K562 (cell line): ENCODE measurements at regions not wholly inside any gene's neighbourhood (a gene's known extent, or its start where the extent isn't known, plus 50 kb on each side); places are given as distances from the start of the nearest gene placed in this dataset.

ENCODE experiments used
- ATAC-seq: fragments of 200-7000 bp; cut with Tn5 transposase; 3 replicates; pipeline ENCODE4 v1.9.1; 2020; ENCODE audit warnings: moderate library complexity
- BruUV-seq: library from RNA; stranded (reverse); fragments of 400-500 nt; replicated peaks from 2 replicates; lab custom pipeline; 2021; lab: Mats Ljungman, UMichigan
- CTCF ChIA-PET: fragments of 300-600 bp; formaldehyde crosslinking; extraction: SDS; loops from one replicate; lab custom pipeline; 2021; ENCODE audit warnings: low intra/inter-chr PET ratio; lab: Yijun Ruan, JAX
- POLR2A ChIA-PET: fragments of 300-600, 350-650 bp; sonication (Branson Sonifier 250); formaldehyde crosslinking; extraction: SDS; loops from one replicate; lab custom pipeline; 2021; ENCODE audit warnings: antibody characterized with exemption, inconsistent platforms; lab: Yijun Ruan, JAX
- DNase-seq, 4 experiments: peaks; one replicate each; pipeline versions ENCODE4 v3.0.0 to v3.0.0-alpha.2; 2011 to 2018; ENCODE audit warnings: low spot score in 3 of 4, mixed read lengths in 3 of 4; ENCODE audit errors: extremely low read depth in 1 of 4
- FAIRE-seq: peaks from 2 replicates; lab custom pipeline; 2011; peaks lifted over from hg19 to GRCh38; lab: Jason Lieb, UNC
- H2AFZ ChIP-seq: 2 replicates; pipeline ENCODE4 v1.6.0; 2011; ENCODE audit warnings: low read depth, low read length, control low read depth, inconsistent platforms
- H3K27ac ChIP-seq: fragments of 200-600 bp; 3 replicates; pipeline ENCODE4 v1.8.0; 2011; ENCODE audit warnings: low read depth, mild to moderate bottlenecking, control low read depth, inconsistent platforms, low read length, moderate library complexity, mixed read lengths; ENCODE audit errors: extremely low read depth
- H3K27me3 ChIP-seq, 2 experiments: fragments of 300-600 bp in 1 of 2; 2 replicates in 1 of 2; 3 replicates in 1 of 2; pipeline versions ENCODE4 v1.6.0 to v1.8.0; 2011; ENCODE audit warnings: inconsistent platforms in 2 of 2, low read length in 2 of 2, mild to moderate bottlenecking in 1 of 2, mixed read lengths in 1 of 2, moderate library complexity in 1 of 2; ENCODE audit not compliant: control insufficient read depth in 2 of 2, insufficient read depth in 2 of 2
- H3K36me3 ChIP-seq: fragments of 300-600 bp; 3 replicates; pipeline ENCODE4 v1.8.0; 2011; ENCODE audit warnings: mild to moderate bottlenecking, low read length, inconsistent platforms; ENCODE audit not compliant: control insufficient read depth, insufficient read depth
- H3K4me1 ChIP-seq, 2 experiments: fragments of 200-600 bp in 1 of 2; replicated peaks in 1 of 2; 2 replicates in 1 of 2; 3 replicates in 1 of 2; pipeline versions ENCODE4 v1.5.1 to v1.8.0; 2011; ENCODE audit warnings: inconsistent platforms in 2 of 2, low read length in 2 of 2, mild to moderate bottlenecking in 1 of 2, mixed read lengths in 1 of 2, moderate library complexity in 1 of 2; ENCODE audit not compliant: control insufficient read depth in 2 of 2, insufficient read depth in 2 of 2
- H3K4me2 ChIP-seq: 2 replicates; pipeline ENCODE4 v1.6.1; 2011; ENCODE audit warnings: low read length, control low read depth, inconsistent platforms, mixed read lengths; ENCODE audit not compliant: insufficient read depth
- H3K4me3 ChIP-seq: fragments of 200-600 bp; sonication (generic), shearing (Covaris generic); 2 replicates; pipeline ENCODE4 v1.5.1; 2016; ENCODE audit warnings: control low read depth, inconsistent platforms
- H3K79me2 ChIP-seq: fragments of 200-600 bp; 3 replicates; pipeline ENCODE4 v1.8.0; 2011; ENCODE audit warnings: low read length, inconsistent platforms; ENCODE audit not compliant: control insufficient read depth, insufficient read depth
- H3K9ac ChIP-seq, 2 experiments: 2 replicates each; pipeline versions ENCODE4 v1.6.0 to v1.6.1; 2011; ENCODE audit warnings: low read depth in 2 of 2, low read length in 2 of 2, control low read depth in 1 of 2, inconsistent platforms in 1 of 2, mild to moderate bottlenecking in 1 of 2, mixed read lengths in 1 of 2; ENCODE audit not compliant: insufficient read depth in 1 of 2
- H3K9me1 ChIP-seq: one replicate; pipeline ENCODE4 v1.6.0; 2011; ENCODE audit warnings: inconsistent platforms, mild to moderate bottlenecking, low read length, moderate library complexity; ENCODE audit not compliant: control insufficient read depth, insufficient read depth
- H3K9me3 ChIP-seq: replicated peaks from 2 replicates; pipeline ENCODE4 v1.5.1; 2011; ENCODE audit warnings: low read depth, low read length, inconsistent platforms; ENCODE audit not compliant: control insufficient read depth, insufficient read depth
- H4K20me1 ChIP-seq: replicated peaks from 2 replicates; pipeline ENCODE4 v1.6.1; 2011; ENCODE audit warnings: low read length, inconsistent platforms, mixed read lengths; ENCODE audit not compliant: control insufficient read depth, insufficient read depth
- ATF1 ChIP-seq, 2 experiments: fragments of 450-650 bp in 1 of 2; IDR thresholded peaks; 2 replicates each; pipeline ENCODE4 v1.6.1; 2016; ENCODE audit warnings: missing compliant biosample characterization in 1 of 2, missing genetic modification characterization in 1 of 2
- GATA2 ChIP-seq: sonication (generic); formaldehyde crosslinking; IDR thresholded peaks from 2 replicates; pipeline ENCODE4 v1.4.0; 2020; ENCODE audit warnings: mild to moderate bottlenecking, missing genetic modification reagents
- KAT7 ChIP-seq: sonication (generic); formaldehyde crosslinking; IDR thresholded peaks from 2 replicates; pipeline ENCODE4 v1.8.0; 2022; ENCODE audit warnings: missing genetic modification reagents, mild to moderate bottlenecking, borderline replicate concordance
- PBX2 ChIP-seq, 2 experiments: IDR thresholded peaks in 1 of 2; conservative IDR thresholded peaks in 1 of 2; 2 replicates each; pipeline ENCODE4 v1.6.1; 2016; ENCODE audit warnings: low read depth in 2 of 2, mild to moderate bottlenecking in 1 of 2, missing compliant biosample characterization in 1 of 2, missing genetic modification characterization in 1 of 2, moderate library complexity in 1 of 2
- ZNF507 ChIP-seq: conservative IDR thresholded peaks from 2 replicates; pipeline ENCODE4 v1.6.1; 2017; ENCODE audit warnings: missing genetic modification characterization, missing compliant biosample characterization
- in situ Hi-C: fragments of 300-500 bp; cut with MboI; formaldehyde crosslinking; loops from 4 replicates; pipeline ENCODE4 v1.15.0; 2018; ENCODE audit warnings: inconsistent platforms, mixed read lengths
- intact Hi-C: fragments of 100-400 bp; cut with micrococcal nuclease; formaldehyde crosslinking; loops from 2 replicates; pipeline ENCODE4 v1.14.2; 2022
- TF ChIP-seq, protein P1 (sequence below): fragments of 450-650 bp; IDR thresholded peaks from 2 replicates; pipeline ENCODE4 v1.6.1; 2016
- TF ChIP-seq, protein P2 (sequence below): sonication (generic); formaldehyde crosslinking; IDR thresholded peaks from 2 replicates; pipeline ENCODE4 v1.8.0; 2023; ENCODE audit warnings: mild to moderate bottlenecking, missing genetic modification reagents

DNA sequence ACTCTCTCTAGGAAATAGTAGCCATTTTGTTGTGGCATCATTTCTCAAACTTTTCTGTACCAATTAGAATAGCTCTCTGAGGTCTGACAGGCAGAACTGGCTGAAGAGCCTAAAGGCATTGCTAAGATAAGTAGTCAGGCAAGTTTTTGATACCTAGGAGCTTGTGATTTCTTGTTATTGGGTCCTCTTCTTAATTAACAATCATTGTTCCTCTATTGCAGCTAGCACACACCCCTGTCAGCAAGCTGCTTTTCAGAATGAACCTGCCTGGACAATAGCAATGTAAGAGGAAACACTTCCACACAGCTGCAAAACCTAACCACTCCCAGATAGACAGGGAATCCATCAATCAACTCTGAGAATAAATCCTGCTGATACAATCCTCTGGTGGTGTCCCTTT, 403.9 kb upstream of the TBL1XR1 start:
- H4K20me1 ChIP-seq, result no peaks in the 10 kb centered on the region
- H2AFZ ChIP-seq, result no peak overlapping the region
- H3K4me3 ChIP-seq, result no peak overlapping the region
- H3K79me2 ChIP-seq, result no peaks in the 10 kb centered on the region
- ATAC-seq (no peak), DNase-seq (no peak), FAIRE-seq (no peak)
- in situ Hi-C loops, result no loop called here
- ChIA-PET CTCF (no interaction called here), POLR2A (interaction anchor here (0.6 to 1.2 kb wide), 4 partner anchors 11 to 78 kb away, joined by 3 read pairs; no protein-coding TSS in a partner anchor)
- H3K9me1 ChIP-seq, result no peaks in the 10 kb centered on the region
- no TSS peak for BruUV-seq
- H3K4me1 ChIP-seq, result peaks cover 0 to 33% of the 10 kb centered on the region in 2 experiments; a peak in 3 of 5 replicates
- H3K27me3 ChIP-seq, result no peaks in the 10 kb centered on the region
- H3K9me3 ChIP-seq, result no peaks in the 10 kb centered on the region
- H3K4me2 ChIP-seq, result no peak overlapping the region
- H3K36me3 ChIP-seq, result no peaks in the 10 kb centered on the region
- H3K27ac ChIP-seq, result no peak overlapping the region
- no peak overlapping the region for H3K9ac ChIP-seq
- intact Hi-C loops, result no loop called here
- TF ChIP-seq ATF1 (CRISPR knock-in tag; IDR thresholded peaks at IDR 0.05) (no peak), ATF1 (tag; IDR thresholded peaks at IDR 0.05) (no peak), GATA2 (CRISPR knock-in tag) (no peak), ZNF507 (tag) (no peak), KAT7 (CRISPR knock-in tag) (no peak), PBX2 (CRISPR knock-in tag; IDR thresholded peaks at IDR 0.05; ENCODE audit: low read depth) (no peak), PBX2 (tag; conservative IDR thresholded peaks at IDR 0.05; ENCODE audit: low read depth) (peak; percentile 37; the same call in 1 of the 2 replicates)
- TF ChIP-seq, protein P1, sequence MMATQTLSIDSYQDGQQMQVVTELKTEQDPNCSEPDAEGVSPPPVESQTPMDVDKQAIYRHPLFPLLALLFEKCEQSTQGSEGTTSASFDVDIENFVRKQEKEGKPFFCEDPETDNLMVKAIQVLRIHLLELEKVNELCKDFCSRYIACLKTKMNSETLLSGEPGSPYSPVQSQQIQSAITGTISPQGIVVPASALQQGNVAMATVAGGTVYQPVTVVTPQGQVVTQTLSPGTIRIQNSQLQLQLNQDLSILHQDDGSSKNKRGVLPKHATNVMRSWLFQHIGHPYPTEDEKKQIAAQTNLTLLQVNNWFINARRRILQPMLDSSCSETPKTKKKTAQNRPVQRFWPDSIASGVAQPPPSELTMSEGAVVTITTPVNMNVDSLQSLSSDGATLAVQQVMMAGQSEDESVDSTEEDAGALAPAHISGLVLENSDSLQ, result peak; percentile 19
- TF ChIP-seq, protein P2, sequence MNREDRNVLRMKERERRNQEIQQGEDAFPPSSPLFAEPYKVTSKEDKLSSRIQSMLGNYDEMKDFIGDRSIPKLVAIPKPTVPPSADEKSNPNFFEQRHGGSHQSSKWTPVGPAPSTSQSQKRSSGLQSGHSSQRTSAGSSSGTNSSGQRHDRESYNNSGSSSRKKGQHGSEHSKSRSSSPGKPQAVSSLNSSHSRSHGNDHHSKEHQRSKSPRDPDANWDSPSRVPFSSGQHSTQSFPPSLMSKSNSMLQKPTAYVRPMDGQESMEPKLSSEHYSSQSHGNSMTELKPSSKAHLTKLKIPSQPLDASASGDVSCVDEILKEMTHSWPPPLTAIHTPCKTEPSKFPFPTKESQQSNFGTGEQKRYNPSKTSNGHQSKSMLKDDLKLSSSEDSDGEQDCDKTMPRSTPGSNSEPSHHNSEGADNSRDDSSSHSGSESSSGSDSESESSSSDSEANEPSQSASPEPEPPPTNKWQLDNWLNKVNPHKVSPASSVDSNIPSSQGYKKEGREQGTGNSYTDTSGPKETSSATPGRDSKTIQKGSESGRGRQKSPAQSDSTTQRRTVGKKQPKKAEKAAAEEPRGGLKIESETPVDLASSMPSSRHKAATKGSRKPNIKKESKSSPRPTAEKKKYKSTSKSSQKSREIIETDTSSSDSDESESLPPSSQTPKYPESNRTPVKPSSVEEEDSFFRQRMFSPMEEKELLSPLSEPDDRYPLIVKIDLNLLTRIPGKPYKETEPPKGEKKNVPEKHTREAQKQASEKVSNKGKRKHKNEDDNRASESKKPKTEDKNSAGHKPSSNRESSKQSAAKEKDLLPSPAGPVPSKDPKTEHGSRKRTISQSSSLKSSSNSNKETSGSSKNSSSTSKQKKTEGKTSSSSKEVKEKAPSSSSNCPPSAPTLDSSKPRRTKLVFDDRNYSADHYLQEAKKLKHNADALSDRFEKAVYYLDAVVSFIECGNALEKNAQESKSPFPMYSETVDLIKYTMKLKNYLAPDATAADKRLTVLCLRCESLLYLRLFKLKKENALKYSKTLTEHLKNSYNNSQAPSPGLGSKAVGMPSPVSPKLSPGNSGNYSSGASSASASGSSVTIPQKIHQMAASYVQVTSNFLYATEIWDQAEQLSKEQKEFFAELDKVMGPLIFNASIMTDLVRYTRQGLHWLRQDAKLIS (CRISPR knock-in tag), result no peak
